ENCODE measurements at regions not wholly inside any gene's neighbourhood (a gene's known extent, or its start where the extent isn't known, plus 50 kb on each side); places are given as distances from the start of the nearest gene placed in this dataset.

DNA sequence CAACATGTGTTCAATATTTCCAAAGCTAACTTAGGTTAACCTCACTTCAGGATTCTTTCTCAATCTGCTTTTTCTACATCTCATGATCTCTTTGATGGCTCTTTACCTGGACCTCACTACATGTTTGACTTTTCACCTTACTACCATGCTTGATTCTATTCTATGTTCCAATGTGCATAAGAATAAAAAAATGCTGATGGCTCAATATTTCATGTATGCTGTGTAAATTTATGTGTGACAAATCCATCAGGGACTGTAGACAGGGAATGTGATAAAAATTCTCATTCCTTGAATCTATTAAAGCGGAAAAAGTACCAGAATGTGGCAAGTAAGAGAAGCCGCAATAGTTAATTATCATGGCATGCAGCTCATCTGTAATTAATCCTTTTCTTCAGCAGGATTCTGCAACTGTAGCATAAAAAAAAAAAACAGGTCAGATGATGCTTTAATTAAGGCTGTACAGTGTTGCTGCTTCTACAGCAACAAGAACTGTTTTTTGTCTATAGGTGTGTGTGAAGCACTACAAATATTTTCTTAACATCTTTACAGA, 276.9 kb upstream of the PRKD1 start:
- H3K4me3 ChIP-seq (ENCODE audit: low read length) = no peak overlapping the region
- DNase-seq (ENCODE audit: low read depth, low spot score) = no peak

DNA sequence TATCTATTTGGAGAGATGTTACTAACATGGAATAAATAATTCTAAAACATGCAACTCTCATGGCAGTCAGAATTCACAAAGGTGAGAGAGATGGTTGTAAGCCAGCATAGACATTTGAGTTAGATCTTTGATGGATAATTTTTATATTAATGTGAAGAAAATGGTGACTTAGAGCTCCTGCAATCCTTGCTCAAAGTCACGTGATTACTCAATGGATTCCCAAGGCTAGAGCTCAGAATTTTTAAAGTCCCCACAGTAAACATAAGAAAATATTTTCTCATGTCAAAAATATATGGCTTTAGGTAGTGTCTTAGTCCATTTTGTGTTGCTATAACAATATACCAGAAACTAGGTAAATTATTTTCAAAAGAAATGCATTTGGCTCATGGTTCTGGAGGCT, 281.5 kb upstream of the PRKD1 start:
- DNase-seq (ENCODE audit: low read depth, low spot score) = no peak

DNA sequence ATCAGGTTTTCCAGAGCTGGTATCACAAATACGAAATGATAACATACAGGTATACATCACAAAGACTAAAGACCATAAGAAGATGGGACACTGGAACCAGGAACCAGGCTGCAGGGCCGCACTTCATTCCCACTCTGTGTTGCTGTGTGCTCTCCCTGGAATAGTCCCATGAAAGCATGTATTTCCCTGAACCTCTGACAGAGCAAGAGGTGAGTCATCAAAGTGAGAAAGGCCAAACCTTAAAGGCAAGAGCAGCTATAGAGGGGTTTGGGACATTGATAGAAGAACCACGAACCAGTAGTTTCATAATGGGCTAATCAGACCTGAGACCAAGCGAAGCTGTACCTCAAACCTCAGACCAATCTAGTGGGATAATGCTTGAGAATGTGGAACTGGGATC, 283.0 kb upstream of the PRKD1 start:
- no peak for DNase-seq (ENCODE audit: low read depth, low spot score)
- H3K4me3 ChIP-seq (ENCODE audit: low read length) = no peak overlapping the region

More for the DNA sequence above, 281.5 kb upstream of the PRKD1 start:
- no peak overlapping the region for H3K4me3 ChIP-seq (ENCODE audit: low read length)

DNA sequence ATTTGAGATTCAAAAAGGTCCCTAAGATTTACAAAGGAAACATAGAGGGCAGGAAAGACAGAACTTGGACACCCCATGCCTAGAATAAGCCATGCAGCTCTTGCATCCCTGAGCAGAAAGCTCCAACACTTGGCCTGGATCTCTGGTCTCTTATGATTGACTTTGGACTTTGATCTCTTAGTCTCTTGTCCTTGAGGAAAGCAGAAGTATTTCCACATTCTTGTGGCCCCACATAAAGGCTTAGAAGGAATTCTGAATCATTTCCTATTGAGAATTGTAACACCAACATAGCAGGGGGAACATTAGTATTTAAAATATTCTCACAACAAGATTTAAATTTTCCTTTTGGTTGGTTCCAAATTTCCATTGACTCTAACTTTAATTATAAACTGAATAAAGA, 283.7 kb upstream of the PRKD1 start:
- H3K4me3 ChIP-seq (ENCODE audit: low read length) = no peak overlapping the region
- no peak for DNase-seq (ENCODE audit: low read depth, low spot score)

DNA sequence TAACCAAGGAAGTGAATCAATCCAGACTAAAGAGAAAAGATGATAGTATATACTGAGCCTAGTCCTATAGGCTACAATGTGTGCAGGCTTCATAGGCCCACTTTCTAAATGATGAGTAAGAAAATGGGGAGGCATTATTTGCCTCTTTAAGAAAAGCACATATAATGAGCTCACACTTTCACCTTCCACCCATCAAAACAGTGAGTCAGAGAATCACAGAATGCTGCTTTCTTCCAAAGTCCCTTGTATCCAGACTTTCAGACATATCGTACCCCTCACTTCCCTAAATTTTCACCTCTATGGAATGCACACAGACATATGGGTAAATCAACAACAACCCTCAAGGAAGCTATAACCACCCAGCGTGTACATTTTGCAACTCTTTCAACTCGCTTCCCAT, 286.4 kb upstream of the PRKD1 start:
- no peak overlapping the region for H3K4me3 ChIP-seq (ENCODE audit: low read length)
- DNase-seq (ENCODE audit: low read depth, low spot score) = no peak

DNA sequence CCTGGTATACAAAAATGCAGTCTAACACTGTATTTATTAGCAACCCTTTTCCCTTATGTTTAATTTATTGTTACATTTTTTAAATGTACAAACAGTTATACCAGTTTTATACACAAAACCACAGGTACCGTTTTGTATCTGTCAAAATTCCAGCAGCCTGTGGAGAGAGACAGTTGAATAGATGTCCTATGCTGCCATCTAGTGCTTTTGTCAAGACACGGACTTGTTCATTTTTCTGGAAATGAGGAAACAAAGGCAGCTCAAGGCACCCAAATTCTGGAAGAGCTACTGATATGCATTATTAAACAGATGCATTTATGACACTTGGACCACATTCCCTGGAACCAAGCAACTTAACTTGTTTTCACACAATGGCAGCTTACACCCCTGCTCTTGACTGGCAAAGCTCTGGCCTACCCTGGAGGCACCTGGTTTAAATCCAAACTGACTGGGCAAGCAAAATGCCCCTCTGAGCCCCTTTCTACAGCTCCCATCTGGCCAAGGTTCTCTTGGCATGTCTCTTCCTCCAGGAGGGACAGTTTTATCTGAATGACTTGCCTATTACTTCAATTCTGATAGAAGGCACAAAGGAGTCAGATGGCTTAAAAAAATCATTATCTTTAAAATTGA, 286.9 kb upstream of the PRKD1 start:
- H3K4me3 ChIP-seq (ENCODE audit: low read length) = no peak overlapping the region

DNA sequence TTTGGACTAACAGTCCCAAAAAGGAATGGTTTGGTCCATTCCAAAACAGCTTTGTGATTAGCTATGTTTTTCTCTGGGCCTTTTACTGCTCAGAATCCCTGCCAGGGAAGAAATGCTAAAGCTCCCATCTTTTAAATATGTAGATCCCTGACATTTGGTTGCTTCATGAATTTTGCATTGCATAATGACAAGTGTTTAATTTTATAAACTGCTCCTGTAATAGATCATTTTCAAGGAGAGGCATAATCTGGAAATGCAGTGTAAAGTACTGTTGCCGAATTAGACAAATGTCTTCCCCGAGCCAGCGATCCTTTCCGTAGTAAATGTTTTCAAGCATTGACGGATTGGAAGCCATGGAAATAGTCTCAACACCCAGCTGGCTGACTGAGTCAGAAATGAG, 291.3 kb upstream of the PRKD1 start:
- no peak for DNase-seq (ENCODE audit: low read depth, low spot score)
- H3K4me3 ChIP-seq (ENCODE audit: low read length) = no peak overlapping the region

More for the DNA sequence above, 286.9 kb upstream of the PRKD1 start:
- peak; percentile 62 for DNase-seq (ENCODE audit: low read depth, low spot score)

DNA sequence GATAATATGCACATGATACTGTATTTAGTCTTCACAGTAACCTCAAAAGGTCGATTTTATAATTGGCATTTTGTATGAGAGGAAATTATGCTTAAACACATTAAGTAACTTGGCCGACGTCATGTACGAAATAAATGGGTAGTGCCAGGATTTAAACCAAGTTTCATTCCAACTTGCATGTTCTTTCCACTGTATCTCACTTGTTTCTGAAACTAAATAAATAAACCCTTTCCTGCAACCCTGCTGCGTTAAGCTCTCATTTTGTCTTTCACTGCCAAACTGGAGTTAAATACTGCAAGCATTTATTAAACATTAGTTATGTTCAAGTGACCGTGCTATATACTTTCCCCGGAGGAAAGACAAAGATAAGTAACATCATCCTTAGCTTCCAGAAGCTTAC, 293.9 kb upstream of the PRKD1 start:
- DNase-seq (ENCODE audit: low read depth, low spot score) = no peak
- H3K4me3 ChIP-seq (ENCODE audit: low read length) = no peak overlapping the region

DNA sequence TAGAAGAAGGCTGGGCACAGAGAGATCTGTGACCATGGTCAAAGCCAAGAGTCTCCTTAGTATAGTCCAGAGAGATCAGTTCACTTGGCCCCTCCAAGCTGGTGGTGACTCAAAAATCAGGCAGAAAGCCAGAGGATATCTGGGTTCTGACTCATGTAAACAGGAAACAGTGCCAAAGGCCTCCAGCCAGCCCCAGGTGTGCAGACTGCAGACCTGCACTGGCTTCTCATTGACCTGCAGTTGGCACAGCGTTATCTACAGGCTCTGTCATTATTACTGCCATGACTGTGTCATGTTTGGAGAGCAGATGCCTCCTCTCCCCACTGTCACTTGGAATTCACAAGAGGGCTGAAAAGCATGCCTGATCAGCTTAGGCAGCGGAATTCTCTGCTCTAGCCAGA, 295.7 kb upstream of the PRKD1 start:
- DNase-seq (ENCODE audit: low read depth, low spot score) = no peak
- H3K4me3 ChIP-seq (ENCODE audit: low read length) = no peak overlapping the region

DNA sequence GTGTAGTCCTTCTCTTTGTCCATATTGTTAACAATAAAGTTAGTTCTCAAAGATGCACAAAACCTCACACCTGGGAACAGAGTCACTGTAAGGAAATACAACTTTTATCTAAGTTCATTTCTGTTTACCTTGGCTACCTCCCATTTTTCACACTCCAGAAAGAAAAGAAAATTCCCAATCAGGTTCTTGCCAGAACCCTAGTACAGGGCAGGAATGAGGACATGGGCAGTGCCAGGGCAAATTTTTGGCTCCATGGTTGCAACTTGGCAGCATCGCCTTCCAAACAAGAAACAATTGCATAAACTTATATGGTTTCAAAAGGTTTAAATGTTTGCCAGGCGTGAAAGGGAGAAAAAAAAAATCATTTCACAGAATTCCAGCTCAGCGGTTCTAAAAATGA, 296.3 kb upstream of the PRKD1 start:
- H3K4me3 ChIP-seq (ENCODE audit: low read length) = no peak overlapping the region
- DNase-seq (ENCODE audit: low read depth, low spot score) = no peak

DNA sequence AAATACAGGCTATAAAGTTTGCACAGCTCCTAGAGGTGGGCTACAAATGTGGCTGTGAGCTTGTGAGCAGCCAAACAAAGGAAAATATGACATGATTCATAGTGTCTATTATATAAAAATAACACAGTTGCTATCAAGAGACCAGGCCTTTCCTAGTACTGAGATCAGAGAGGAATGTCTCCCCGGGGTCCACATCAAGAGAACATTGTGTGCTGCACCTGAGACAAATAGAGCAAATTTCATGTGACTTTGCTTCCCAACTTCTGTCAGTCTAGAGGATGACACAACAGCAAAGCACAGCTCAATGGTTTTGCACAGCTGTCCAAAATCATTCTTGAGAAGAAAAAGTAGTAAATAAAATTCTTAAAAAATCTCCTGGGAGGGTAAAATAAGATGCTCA, 297.5 kb upstream of the PRKD1 start:
- H3K4me3 ChIP-seq (ENCODE audit: low read length) = no peak overlapping the region
- DNase-seq (ENCODE audit: low read depth, low spot score) = no peak

DNA sequence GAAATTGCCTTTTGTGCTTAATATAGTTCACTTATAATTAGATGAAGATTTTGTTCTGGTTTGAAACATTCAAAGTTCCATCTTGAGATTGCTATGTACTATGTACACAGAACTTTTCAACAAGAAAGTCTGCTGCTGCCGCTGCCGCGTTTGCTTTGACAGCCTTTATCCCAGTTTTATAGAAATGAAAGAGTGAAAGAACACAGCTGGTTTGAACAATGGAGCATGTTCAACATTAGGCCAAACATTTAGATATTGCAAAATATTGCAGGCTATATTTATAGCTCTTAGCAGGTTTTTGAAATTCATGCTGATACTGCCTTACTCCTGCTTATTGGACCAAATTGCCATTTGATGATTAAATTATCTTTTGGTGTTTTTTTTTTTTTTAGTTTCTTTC, 299.8 kb upstream of the PRKD1 start:
- no peak for DNase-seq (ENCODE audit: low read depth, low spot score)
- no peak overlapping the region for H3K4me3 ChIP-seq (ENCODE audit: low read length)

DNA sequence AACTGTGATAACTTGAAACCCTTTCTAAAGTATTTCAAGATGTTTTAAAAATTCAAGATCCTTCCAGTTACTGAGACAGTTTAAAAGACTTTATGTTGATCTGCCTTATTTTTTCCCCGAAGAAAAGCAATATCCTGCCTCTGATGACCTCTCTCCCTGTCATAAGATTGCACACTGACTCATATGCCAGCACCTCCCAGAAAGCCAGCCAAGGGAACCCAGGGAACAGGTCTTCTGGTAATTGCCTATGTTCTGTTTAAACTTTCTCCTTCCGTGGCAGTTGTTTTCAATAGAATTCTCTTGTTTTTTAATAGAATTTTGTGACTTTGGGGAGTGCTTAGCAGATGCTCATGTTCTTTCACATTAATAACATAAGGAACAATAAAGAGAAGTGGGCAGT, 300.2 kb upstream of the PRKD1 start:
- no peak for DNase-seq (ENCODE audit: low read depth, low spot score)
- no peak overlapping the region for H3K4me3 ChIP-seq (ENCODE audit: low read length)

DNA sequence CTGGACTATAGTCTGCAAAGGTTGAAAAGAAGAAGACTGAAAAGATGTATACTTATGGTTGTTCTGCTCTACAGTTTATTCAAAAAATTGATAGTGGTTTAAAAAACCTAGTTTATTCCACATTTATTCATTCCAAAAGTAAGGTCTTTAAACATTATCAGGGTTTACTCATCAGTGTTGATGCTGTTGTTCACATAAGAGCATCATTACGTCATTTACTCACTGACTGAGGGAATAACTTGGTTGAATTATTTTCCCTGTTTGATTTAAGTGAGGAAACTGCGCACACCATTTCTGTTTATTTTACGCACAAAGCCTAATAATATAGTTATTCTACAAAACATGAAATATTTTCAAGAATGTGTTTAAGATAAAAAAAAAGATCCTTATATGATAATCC, 303.1 kb upstream of the PRKD1 start:
- DNase-seq (ENCODE audit: low read depth, low spot score) = no peak
- no peak overlapping the region for H3K4me3 ChIP-seq (ENCODE audit: low read length)

DNA sequence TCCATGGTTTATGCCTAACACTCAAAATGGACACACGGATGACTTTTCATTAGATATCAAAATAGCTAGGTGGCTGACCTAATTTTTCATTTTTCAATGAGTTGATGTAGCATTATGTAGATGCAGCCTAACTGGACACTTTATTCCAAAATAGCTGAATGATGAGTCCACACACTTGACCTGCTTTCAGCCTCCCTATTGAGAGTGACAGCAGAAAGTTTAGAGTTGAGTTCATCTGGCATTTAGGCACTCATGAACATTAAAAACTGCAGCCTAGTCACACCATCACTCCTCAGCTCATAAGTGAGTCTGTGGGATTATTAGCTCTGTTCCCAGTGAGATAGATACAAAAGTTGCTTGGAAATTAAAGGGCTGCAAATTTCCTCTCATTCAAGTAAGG, 307.3 kb upstream of the PRKD1 start:
- DNase-seq (ENCODE audit: low read depth, low spot score) = no peak
- no peak overlapping the region for H3K4me3 ChIP-seq (ENCODE audit: low read length)

DNA sequence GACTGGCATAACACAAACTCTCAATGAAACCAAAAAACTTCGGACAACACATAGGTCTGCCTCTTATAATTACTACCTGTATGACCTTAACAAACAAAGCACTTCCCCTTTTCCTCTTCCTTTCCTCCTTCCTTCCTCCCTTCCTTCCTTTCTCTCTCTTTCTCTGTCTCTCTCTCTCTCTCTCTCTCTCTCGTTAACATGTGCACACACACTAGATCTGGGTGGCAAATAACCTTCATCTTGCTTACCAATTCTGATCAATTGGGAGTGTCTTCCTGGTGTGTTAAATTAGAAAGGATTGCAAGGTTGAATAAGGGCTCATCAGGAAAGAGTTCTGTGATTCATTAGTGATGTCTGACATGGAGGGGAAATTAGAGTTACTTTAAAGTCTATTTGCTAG, 307.8 kb upstream of the PRKD1 start:
- no peak for DNase-seq (ENCODE audit: low read depth, low spot score)
- H3K4me3 ChIP-seq (ENCODE audit: low read length) = no peak overlapping the region

DNA sequence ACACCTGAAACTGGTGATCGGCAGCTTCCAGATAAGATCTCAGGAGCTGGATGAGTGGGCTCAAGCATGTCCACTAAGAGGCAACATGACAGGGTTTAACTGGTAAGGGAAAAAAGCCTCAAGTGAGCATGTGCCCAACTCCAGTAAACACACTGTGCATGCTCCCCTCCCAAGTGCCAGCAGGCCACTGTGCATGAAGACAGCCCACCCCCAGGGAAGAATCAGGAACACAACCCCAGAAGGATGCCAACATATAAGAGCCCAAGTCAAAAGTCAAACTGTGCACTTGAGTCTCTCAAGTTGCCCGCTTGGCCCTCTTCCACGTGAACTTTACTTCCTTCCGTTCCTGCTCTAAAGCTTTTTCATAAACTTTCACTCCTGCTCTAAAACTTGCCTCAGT, 311.3 kb upstream of the PRKD1 start:
- DNase-seq (ENCODE audit: low read depth, low spot score) = no peak
- H3K4me3 ChIP-seq (ENCODE audit: low read length) = no peak overlapping the region

DNA sequence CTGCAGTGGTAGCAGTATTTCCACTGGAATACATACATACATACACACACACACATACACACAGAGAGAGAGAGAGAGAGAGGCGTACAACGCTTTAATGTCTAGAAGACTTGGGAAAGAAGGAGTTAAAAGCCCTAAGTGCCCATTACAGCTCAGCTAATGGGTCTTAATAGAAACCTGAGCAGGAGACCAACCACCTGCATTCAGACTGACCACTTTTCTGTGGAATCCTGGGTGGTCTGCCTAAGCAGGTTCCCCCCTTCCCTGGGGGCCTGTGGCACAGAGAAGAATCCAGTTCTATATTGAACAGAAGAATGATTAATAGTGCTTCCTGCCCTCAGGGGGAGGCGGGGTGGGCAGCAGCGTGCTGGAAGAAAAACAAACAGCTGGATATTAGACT, 312.4 kb upstream of the PRKD1 start:
- DNase-seq (ENCODE audit: low read depth, low spot score) = no peak
- H3K4me3 ChIP-seq (ENCODE audit: low read length) = no peak overlapping the region

DNA sequence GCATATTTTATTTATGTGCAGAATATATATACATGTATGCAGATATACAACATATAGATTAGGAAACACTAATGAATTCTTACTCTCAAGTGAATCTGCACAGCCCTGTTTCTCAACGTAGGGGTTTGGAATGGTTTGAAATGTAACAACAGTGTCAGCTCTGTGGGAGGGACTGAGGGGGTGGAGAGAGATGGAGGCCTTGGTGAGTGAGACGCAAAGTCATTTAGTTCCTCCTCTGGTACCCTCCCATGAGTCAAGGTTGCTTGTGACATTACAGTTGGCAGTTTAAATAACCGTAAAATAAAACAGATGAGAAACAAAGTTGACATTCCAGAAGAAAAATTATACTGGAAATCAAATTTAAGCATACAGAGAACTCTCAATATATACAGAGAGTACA, 313.0 kb upstream of the PRKD1 start:
- no peak overlapping the region for H3K4me3 ChIP-seq (ENCODE audit: low read length)
- DNase-seq (ENCODE audit: low read depth, low spot score) = no peak

DNA sequence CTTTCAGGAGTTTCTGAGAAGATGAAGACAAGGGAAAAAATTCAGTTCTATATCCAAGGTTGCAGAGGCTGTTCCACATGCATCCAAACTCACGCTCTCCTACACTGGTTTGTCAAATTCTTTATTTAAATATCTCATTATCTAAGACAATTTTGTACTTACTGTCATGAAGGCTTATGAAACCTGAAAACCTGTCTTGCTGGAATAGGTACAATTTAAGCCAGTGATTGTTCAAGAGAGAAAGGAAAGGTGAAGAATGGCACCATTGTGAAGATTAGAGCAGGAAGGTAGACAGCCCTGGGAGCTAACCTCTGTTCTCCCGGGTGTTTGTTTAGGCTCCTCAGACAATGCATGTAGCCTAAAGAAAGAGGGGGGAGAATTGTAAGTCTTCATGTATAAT, 315.1 kb upstream of the PRKD1 start:
- no peak overlapping the region for H3K4me3 ChIP-seq (ENCODE audit: low read length)
- DNase-seq (ENCODE audit: low read depth, low spot score) = no peak

DNA sequence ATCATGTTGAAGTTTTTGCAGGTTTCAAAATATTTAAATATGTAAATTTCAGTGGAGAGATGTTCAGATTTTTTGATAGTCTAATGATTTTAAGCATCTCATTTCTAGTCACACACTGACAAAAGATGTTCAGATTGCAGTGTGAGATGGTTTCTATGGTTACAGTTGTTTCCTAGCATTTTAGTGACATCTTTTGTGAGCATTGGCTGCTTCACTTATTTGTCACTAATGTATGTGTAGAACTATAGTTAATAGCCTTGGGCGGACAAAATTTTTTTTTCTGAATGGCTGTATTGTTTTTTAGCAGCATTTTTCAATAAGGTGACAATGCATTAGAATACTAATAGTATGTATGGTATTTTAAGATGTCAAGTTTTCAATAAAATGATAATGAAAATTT, 315.6 kb upstream of the PRKD1 start:
- no peak for DNase-seq (ENCODE audit: low read depth, low spot score)
- no peak overlapping the region for H3K4me3 ChIP-seq (ENCODE audit: low read length)

DNA sequence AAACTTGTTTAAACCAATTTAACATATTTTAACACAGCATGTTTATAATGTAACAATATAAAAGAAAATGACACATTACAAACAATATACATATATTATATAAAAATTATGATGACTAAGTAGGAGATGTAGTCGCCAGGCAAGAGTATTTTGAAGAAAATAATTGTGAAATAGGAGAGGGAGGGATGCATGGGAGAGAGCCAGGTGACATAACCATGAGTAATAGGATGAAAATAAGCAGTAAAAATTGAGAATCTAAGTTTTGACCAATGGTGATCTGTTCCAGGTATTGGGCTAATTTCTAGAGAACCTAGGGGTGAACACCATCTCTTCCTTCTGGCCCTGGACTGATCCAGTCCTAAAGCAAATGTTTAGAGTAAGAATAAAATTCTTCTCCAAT, 315.2 kb upstream of the G2E3 start:
- DNase-seq (ENCODE audit: low read depth, low spot score) = no peak
- no peak overlapping the region for H3K4me3 ChIP-seq (ENCODE audit: low read length)
